KOPT-K1 (cell line): ENCODE measurements at regions not wholly inside any gene's neighbourhood (a gene's known extent, or its start where the extent isn't known, plus 50 kb on each side); places are given as distances from the start of the nearest gene placed in this dataset.

Experiments
- H3K27ac ChIP-seq: fragments of 200-600 bp; sonication (generic); 2 replicates; pipeline ENCODE4 v1.5.1; 2016; ENCODE audit warnings: antibody characterized with exemption, mild to moderate bottlenecking, low read depth, low read length; ENCODE audit not compliant: poor library complexity, severe bottlenecking
- H3K36me3 ChIP-seq: fragments of 200-600 bp; sonication (generic); 2 replicates; pipeline ENCODE4 v1.5.1; 2017; ENCODE audit warnings: antibody characterized with exemption, mild to moderate bottlenecking, low read length, moderate library complexity; ENCODE audit not compliant: insufficient read depth
- H3K9me3 ChIP-seq: fragments of 200-600 bp; sonication (generic); 2 replicates; pipeline ENCODE4 v1.5.1; 2017; ENCODE audit warnings: antibody characterized with exemption, low read length, mild to moderate bottlenecking; ENCODE audit not compliant: insufficient read depth, poor library complexity, severe bottlenecking

DNA sequence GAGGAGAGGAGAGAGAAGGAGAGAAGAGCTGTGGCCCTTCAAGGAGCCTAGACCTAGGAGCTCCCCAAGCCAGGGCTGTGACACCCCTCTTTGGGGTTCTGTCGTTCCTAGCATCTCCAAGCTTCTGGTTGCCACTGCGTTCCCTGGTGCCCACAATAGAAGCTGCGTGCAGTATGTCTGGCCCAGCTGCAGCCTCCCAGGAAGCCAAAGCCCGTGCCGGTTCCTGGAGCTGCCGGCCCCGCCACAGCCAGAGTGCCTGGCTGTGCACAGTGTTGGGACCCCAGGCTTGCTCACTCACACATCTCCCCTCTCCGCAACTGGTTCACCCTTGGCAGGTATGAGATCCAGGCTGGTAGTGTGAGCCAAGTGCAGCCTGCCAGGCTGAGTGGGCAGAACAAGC lies 367.7 kb upstream of the MC4R start:
- Histone ChIP-seq H3K36me3 (no peaks in the 10 kb centered on the region), H3K9me3 (no peaks in the 10 kb centered on the region), H3K27ac (no peak overlapping the region)

DNA sequence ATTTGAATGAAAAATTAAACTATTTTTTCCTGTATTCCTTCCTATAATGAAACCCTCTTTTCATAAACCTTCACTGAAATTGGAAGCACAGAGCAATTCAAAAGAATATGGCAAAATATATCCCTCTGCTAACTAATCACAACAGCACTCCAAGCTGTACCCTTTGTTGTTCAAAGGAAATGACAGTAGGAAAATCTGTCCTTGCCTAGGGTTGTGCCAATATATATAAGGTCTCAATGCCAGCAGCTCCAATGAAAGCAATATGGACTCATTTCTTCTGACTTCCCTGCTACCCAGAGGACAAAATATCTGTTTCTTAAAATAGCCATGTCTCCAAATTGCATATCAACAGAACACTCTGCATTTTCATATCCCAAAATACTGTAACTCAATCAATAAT lies 373.9 kb upstream of the MC4R start:
- Histone ChIP-seq H3K9me3 (no peaks in the 10 kb centered on the region), H3K36me3 (no peaks in the 10 kb centered on the region), H3K27ac (no peak overlapping the region)

DNA sequence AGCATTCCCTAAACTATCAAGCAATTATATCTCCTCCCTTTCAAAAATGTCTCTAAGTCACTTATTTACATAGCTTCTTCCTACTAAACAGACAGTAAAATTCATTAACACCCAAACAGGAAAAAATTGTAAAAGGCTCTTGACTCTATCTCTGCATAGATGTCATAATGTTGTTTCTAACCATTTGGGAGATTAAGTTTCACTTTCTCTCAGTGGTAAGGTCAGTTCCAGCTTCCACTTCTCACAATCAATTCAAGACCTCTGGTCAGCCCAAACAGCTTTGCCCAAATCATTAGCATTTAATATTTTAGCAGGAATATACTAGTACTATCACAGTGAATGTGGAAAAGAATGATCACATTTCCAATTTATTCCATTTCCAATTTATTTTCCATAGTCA lies 374.3 kb upstream of the MC4R start:
- H3K27ac ChIP-seq = no peak overlapping the region
- H3K36me3 ChIP-seq = no peaks in the 10 kb centered on the region
- no peaks in the 10 kb centered on the region for H3K9me3 ChIP-seq

DNA sequence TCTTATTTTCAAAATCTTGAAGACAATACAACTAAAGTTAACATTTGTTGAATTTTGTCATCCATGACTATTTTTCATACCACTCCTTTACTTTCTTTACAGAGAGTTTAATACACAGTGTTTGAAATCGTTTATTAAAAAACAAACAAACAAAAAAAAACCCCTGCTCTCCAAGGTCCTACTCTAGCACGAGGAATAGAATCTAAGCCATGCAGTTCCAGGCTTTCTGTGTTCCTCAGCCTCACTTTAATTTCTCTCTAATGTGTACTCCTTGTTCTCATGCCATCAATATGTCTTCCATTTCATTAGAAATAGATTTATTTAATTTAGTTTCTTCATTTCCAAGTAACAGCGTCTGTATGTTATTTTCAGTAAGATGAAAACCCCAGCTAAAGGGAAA lies 381.2 kb upstream of the MC4R start:
- H3K36me3 ChIP-seq = no peaks in the 10 kb centered on the region
- H3K9me3 ChIP-seq = no peaks in the 10 kb centered on the region
- H3K27ac ChIP-seq = no peak overlapping the region

- no peaks in the 10 kb centered on the region for H3K36me3 ChIP-seq
- H3K9me3 ChIP-seq = no peaks in the 10 kb centered on the region
- H3K27ac ChIP-seq = no peak overlapping the region
These were observed 381.9 kb upstream of the MC4R start for GRCh38 chr18:60754413-60755009.

DNA sequence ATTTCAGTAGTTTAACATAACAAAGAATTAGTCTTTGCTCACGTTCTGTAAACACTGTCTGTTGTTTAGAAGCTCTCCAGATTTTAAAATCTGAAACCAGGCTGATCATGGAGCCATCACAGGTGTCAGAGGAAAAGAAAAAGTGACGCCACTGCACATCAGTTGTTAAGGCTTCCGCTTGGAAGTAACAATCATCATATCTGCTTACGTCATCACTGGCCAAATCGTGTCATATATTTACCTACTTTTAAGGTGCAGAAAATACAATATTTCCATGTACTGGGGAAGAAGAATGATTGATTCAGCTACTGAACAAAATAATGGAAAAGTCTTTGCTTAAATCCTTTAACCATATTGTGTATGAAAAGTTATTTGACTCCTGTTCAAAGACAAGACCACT lies 382.6 kb upstream of the MC4R start:
- no peaks in the 10 kb centered on the region for H3K36me3 ChIP-seq
- no peak overlapping the region for H3K27ac ChIP-seq
- no peaks in the 10 kb centered on the region for H3K9me3 ChIP-seq

DNA sequence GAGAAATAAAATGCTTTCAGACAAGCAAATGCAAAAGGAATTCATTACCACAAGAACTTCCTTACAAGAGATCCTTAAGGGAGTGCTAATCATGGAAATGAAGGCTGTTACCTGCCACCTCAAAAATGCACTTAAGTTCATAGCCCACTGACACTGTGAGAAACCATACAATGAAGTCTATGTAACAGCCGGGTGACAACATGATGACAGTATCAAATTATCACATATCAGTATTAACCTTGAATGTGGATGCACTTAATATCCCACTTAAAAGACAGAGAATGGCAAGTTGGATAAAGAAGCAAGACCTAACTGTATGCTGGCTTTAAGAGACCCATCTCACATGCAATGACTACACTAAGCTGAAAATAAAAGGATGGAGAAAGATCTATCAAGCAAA lies 403.4 kb upstream of the MC4R start:
- no peak overlapping the region for H3K27ac ChIP-seq
- H3K36me3 ChIP-seq = no peaks in the 10 kb centered on the region
- H3K9me3 ChIP-seq = no peaks in the 10 kb centered on the region

- Histone ChIP-seq H3K9me3 (no peaks in the 10 kb centered on the region), H3K36me3 (no peaks in the 10 kb centered on the region), H3K27ac (no peak overlapping the region)
These were observed 411.6 kb upstream of the MC4R start for GRCh38 chr18:60784161-60784560.

DNA sequence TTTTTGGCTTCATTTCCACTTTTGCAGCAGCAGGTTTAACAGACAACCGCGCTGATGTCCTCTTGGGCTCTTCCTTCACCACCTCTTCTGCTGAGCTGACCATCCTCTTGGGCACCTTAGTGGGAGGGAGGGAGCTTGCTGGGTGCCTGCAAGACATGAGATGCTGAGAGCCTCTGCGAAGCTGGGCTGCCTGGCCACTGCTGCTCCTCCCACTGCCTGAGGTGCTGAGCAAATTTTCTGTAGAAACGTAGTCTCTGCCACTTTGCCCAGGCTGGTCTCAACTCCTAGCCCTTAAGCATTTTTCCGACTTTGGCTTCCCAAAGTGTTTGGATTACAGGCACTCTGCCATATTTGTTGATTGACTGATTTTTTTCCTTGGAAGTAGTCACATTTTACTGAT lies 422.2 kb upstream of the MC4R start:
- Histone ChIP-seq H3K27ac (no peak overlapping the region), H3K9me3 (no peaks in the 10 kb centered on the region), H3K36me3 (no peaks in the 10 kb centered on the region)

GRCh38 chr18:60804415-60804814 lies 431.8 kb upstream of the MC4R start:
- Histone ChIP-seq H3K36me3 (no peaks in the 10 kb centered on the region), H3K27ac (no peak overlapping the region), H3K9me3 (no peaks in the 10 kb centered on the region)

DNA sequence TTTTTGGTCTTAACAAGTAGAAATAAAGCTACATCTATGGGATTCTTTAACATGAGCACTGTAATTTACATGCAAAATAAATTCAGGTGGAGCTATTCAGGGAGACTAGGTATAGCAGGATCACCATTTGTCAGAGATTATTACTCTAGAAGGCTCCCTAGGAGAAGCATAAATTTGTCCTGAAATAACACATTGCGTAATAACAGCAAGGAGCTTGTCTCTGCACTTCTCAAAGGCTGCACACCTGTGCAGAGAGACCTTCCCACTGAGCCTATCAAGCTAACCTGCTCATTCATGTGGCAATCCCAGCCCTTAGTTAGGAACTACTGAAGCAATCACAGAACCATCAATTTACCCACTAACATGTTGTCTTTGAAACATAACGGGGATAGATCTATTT lies 437.4 kb upstream of the MC4R start:
- Histone ChIP-seq H3K36me3 (no peaks in the 10 kb centered on the region), H3K9me3 (no peaks in the 10 kb centered on the region)

DNA sequence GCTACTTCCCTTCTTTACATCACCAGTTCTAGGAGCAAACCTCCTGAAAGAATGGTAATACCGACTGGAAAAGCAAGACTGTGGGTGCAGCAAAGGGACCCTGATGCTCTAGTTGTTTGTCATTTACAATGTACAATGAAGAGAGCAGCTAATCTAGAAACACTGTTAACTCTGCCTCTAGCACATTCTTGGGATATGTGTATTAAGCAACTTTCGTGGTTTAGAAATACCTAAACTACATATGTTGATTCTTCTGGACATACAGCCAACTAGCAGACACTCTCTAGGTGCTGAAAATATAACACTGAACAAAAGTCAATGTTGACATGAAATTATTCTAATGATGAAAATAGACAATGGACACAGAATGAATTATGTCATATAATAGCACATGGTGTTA lies 440.3 kb upstream of the MC4R start:
- H3K9me3 ChIP-seq = no peaks in the 10 kb centered on the region
- no peak overlapping the region for H3K27ac ChIP-seq
- H3K36me3 ChIP-seq = no peaks in the 10 kb centered on the region

More for the DNA sequence above, 437.4 kb upstream of the MC4R start:
- H3K27ac ChIP-seq = no peak overlapping the region

DNA sequence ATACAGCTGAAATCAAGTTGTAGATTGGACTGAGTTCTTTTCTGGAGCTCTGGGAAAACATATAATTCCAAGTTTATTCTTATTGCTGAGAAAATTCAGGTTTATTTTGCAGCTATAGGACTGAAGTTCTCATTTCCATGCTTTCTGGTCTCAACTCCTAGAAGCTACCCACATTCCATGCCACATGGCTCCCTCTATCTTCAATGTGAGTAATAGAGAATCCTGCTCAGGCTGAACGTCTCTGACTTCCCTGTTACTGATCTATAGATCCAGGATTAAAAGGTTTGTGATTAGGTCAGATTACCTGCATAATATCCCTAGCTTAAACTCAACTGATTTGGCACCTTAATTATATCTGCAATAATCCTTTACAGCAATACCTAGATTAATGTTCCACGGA lies 453.8 kb upstream of the MC4R start:
- Histone ChIP-seq H3K27ac (no peak overlapping the region), H3K36me3 (no peaks in the 10 kb centered on the region), H3K9me3 (no peaks in the 10 kb centered on the region)

DNA sequence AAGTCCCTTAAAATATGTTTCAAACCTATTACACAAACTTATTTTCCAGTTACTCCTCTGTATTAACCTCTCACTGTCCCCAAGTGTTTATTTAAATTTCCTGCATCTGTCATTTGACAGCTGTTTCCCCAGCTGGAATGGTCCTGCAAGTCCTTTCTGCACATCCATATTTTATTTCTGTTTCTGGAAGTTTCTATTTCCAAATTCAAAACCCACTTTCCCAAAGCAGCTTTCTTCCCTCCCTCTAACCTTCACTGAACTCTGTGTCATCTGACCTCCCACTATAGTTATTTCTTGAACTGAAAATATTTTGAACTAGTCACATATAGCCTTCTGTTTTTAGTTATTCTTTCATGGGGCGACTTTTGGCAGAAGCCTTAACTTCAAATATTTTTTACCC lies 459.4 kb upstream of the MC4R start:
- no peaks in the 10 kb centered on the region for H3K36me3 ChIP-seq
- H3K27ac ChIP-seq = no peak overlapping the region
- no peaks in the 10 kb centered on the region for H3K9me3 ChIP-seq

DNA sequence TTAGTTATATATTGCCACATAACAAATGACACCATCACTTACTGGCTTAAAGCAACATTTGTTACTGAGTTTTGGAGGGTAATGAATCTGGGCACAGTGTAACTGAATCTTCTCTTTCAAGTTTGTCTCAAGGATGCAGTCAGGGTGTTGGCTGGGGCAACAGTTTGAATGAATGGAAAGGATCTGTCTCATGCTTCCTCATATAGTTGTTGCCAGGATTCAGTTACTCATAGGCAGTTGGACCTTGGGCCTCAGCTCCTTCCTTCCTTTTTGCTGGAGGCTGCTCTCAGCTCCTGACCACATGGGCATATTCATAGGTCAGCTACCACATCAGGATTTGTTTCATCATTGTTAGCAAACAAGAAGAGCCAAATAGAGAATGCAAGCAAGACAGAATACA lies 466.1 kb upstream of the MC4R start:
- Histone ChIP-seq H3K27ac (no peak overlapping the region), H3K9me3 (no peaks in the 10 kb centered on the region), H3K36me3 (no peaks in the 10 kb centered on the region)

GRCh38 chr18:60846396-60846795 lies 473.8 kb upstream of the MC4R start:
- H3K36me3 ChIP-seq = no peaks in the 10 kb centered on the region
- no peaks in the 10 kb centered on the region for H3K9me3 ChIP-seq
- H3K27ac ChIP-seq = no peak overlapping the region

- no peaks in the 10 kb centered on the region for H3K9me3 ChIP-seq
- no peaks in the 10 kb centered on the region for H3K36me3 ChIP-seq
- no peak overlapping the region for H3K27ac ChIP-seq
These were observed 474.9 kb upstream of the MC4R start for GRCh38 chr18:60847517-60847916.
